HG02678 (cell line): ENCODE measurements at regions not wholly inside any gene's neighbourhood (a gene's known extent, or its start where the extent isn't known, plus 50 kb on each side); places are given as distances from the start of the nearest gene placed in this dataset.
"Not testable (repeated sequence)": the region's sequence is repeated elsewhere in the genome, so short reads cannot be mapped to it uniquely, and the experiment has no call there.

ENCODE experiments used
- ATAC-seq: cut with Tn5 transposase; IDR thresholded peaks from one replicate; pipeline ENCODE4 v1.9.1; 2021; ENCODE audit warnings: mild to moderate bottlenecking, moderate library complexity; ENCODE audit not compliant: unreplicated experiment

- ATAC-seq: not testable (repeated sequence)
Measured at GRCh38 chr9:41367301-41367700, 178.2 kb upstream of the ZNG1F start.

- not testable (repeated sequence) for ATAC-seq
Measured at GRCh38 chr9:41361790-41362189, 172.7 kb upstream of the ZNG1F start.

GRCh38 chr9:41359116-41359515 lies 170.0 kb upstream of the ZNG1F start:
- ATAC-seq: peak; percentile 69

- not testable (repeated sequence) for ATAC-seq
Measured at GRCh38 chr9:41358682-41359081, 169.6 kb upstream of the ZNG1F start.

GRCh38 chr9:41357918-41358404 lies 168.8 kb upstream of the ZNG1F start:
- ATAC-seq: not testable (repeated sequence)

GRCh38 chr9:41357350-41357748 lies 168.2 kb upstream of the ZNG1F start:
- not testable (repeated sequence) for ATAC-seq

GRCh38 chr9:41356588-41357349 lies 167.7 kb upstream of the ZNG1F start:
- ATAC-seq: not testable (repeated sequence)

GRCh38 chr9:41355712-41356450 lies 166.8 kb upstream of the ZNG1F start:
- not testable (repeated sequence) for ATAC-seq

- not testable (repeated sequence) for ATAC-seq
Measured at GRCh38 chr9:41354978-41355377, 165.9 kb upstream of the ZNG1F start.

GRCh38 chr9:41354060-41354934 lies 165.2 kb upstream of the ZNG1F start:
- not testable (repeated sequence) for ATAC-seq

GRCh38 chr9:41353026-41353425 lies 163.9 kb upstream of the ZNG1F start:
- ATAC-seq: not testable (repeated sequence)

GRCh38 chr9:41352390-41352789 lies 163.3 kb upstream of the ZNG1F start:
- ATAC-seq: not testable (repeated sequence)

- not testable (repeated sequence) for ATAC-seq
Measured at GRCh38 chr9:41347893-41348292, 158.8 kb upstream of the ZNG1F start.

- not testable (repeated sequence) for ATAC-seq
Measured at GRCh38 chr9:41332562-41332961, 143.4 kb upstream of the ZNG1F start.

- ATAC-seq: not testable (repeated sequence)
Measured at GRCh38 chr9:41321277-41321676, 132.2 kb upstream of the ZNG1F start.

- not testable (repeated sequence) for ATAC-seq
Measured at GRCh38 chr9:41308953-41309352, 119.8 kb upstream of the ZNG1F start.

- ATAC-seq: not testable (repeated sequence)
Measured at GRCh38 chr9:41285744-41286143, 96.6 kb upstream of the ZNG1F start.

- ATAC-seq: not testable (repeated sequence)
Measured at GRCh38 chr9:41280299-41281238, 91.5 kb upstream of the ZNG1F start.

- ATAC-seq: not testable (repeated sequence)
Measured at GRCh38 chr9:41279437-41279836, 90.3 kb upstream of the ZNG1F start.

- not testable (repeated sequence) for ATAC-seq
Measured at GRCh38 chr9:41279033-41279432, 89.9 kb upstream of the ZNG1F start.
